Fibroblast of lung (primary cell): ENCODE measurements at regions not wholly inside any gene's neighbourhood (a gene's known extent, or its start where the extent isn't known, plus 50 kb on each side); places are given as distances from the start of the nearest gene placed in this dataset.
"Not testable (repeated sequence)": the region's sequence is repeated elsewhere in the genome, so short reads cannot be mapped to it uniquely, and the experiment has no call there.

Experiments used
- DNase-seq, 2 donors: peaks; one replicate each; pipeline versions ENCODE4 v3.0.0 to v3.0.0-alpha.2; 2010; ENCODE audit warnings: low read depth in 2 of 2
- H2AFZ ChIP-seq: 2 replicates; pipeline ENCODE4 v1.5.1; 2012; ENCODE audit warnings: low read length, control low read depth, inconsistent platforms
- H3K27ac ChIP-seq: 2 replicates; pipeline ENCODE4 v1.5.1; 2011; ENCODE audit warnings: low read length, control low read depth; ENCODE audit not compliant: insufficient read depth
- H3K27me3 ChIP-seq: 2 replicates; pipeline ENCODE4 v1.5.1; 2011; ENCODE audit warnings: mild to moderate bottlenecking, low read length; ENCODE audit not compliant: control insufficient read depth, insufficient read depth
- H3K36me3 ChIP-seq: 2 replicates; pipeline ENCODE4 v1.5.1; 2011; ENCODE audit warnings: low read length; ENCODE audit not compliant: control insufficient read depth, insufficient read depth
- H3K4me1 ChIP-seq: 2 replicates; pipeline ENCODE4 v1.5.1; 2011; ENCODE audit warnings: low read length; ENCODE audit not compliant: control insufficient read depth, insufficient read depth; ENCODE audit errors: extremely low read depth
- H3K4me2 ChIP-seq: 2 replicates; pipeline ENCODE4 v1.5.1; 2011; ENCODE audit warnings: low read length, control low read depth; ENCODE audit not compliant: insufficient read depth; ENCODE audit errors: extremely low read depth
- H3K4me3 ChIP-seq, 4 experiments: fragments of 200-600 bp in 1 of 4; sonication (generic) in 1 of 4; replicated peaks in 1 of 4; 2 replicates each; pipeline ENCODE4 v1.5.1; 2011 to 2016; ENCODE audit warnings: low read length in 4 of 4, low read depth in 3 of 4, mild to moderate bottlenecking in 3 of 4, control low read depth in 2 of 4, inconsistent platforms in 1 of 4, mixed read lengths in 1 of 4; ENCODE audit not compliant: insufficient read depth in 1 of 4; ENCODE audit errors: control extremely low read depth in 1 of 4
- H3K79me2 ChIP-seq: 2 replicates; pipeline ENCODE4 v1.5.1; 2012; ENCODE audit warnings: mild to moderate bottlenecking, low read length, inconsistent platforms; ENCODE audit not compliant: control insufficient read depth, insufficient read depth
- H3K9ac ChIP-seq: 2 replicates; pipeline ENCODE4 v1.5.1; 2011; ENCODE audit warnings: mild to moderate bottlenecking, low read length, control low read depth; ENCODE audit not compliant: insufficient read depth
- H3K9me3 ChIP-seq: 2 replicates; pipeline ENCODE4 v1.5.1; 2012; ENCODE audit warnings: low read depth, low read length; ENCODE audit not compliant: control insufficient read depth, insufficient read depth
- H4K20me1 ChIP-seq: 2 replicates; pipeline ENCODE4 v1.5.1; 2011; ENCODE audit warnings: low read length; ENCODE audit not compliant: control insufficient read depth, insufficient read depth; ENCODE audit errors: extremely low read depth
- CTCF ChIP-seq, 2 donors: IDR thresholded peaks in 1 of 2; conservative IDR thresholded peaks in 1 of 2; 1 replicate in 1 of 2; 2 replicates in 1 of 2; pipeline ENCODE4 v1.5.1; 2011 to 2012; ENCODE audit warnings: low read length in 2 of 2, control low read depth in 1 of 2, inconsistent platforms in 1 of 2, low read depth in 1 of 2, mild to moderate bottlenecking in 1 of 2
- EZH2 ChIP-seq: IDR thresholded peaks from 2 replicates; pipeline ENCODE4 v1.5.1; 2012; ENCODE audit warnings: low read length, control low read depth, mild to moderate bottlenecking; ENCODE audit errors: missing control alignments

- Histone ChIP-seq H3K9me3 (no peaks in the 10 kb centered on the region), H3K4me1 (no peaks in the 10 kb centered on the region), H3K27ac (no peak overlapping the region), H2AFZ (no peak overlapping the region), H3K9ac (no peak overlapping the region), H3K79me2 (no peaks in the 10 kb centered on the region), H3K27me3 (no peaks in the 10 kb centered on the region), H3K4me2 (no peak overlapping the region), H3K36me3 (no peaks in the 10 kb centered on the region), H3K4me3 (no peak overlapping the region), H4K20me1 (no peaks in the 10 kb centered on the region)
- peak; percentile 17 to 57 for DNase-seq
- TF ChIP-seq EZH2 = no peak
- peak; percentile 82 to 88 for TF ChIP-seq CTCF (conservative IDR thresholded peaks at IDR 0.05 in 1 of 2, IDR thresholded peaks at IDR 0.05 in 1 of 2; ENCODE audit: low read depth in 1 of 2, low read length in 2 of 2)
Measured at GRCh38 chr9:75265525-75265972, 177.2 kb downstream of the OSTF1 start.

- no peaks in the 10 kb centered on the region for H3K79me2 ChIP-seq
Measured at GRCh38 chr9:75269197-75269596, 180.9 kb downstream of the OSTF1 start.

DNA sequence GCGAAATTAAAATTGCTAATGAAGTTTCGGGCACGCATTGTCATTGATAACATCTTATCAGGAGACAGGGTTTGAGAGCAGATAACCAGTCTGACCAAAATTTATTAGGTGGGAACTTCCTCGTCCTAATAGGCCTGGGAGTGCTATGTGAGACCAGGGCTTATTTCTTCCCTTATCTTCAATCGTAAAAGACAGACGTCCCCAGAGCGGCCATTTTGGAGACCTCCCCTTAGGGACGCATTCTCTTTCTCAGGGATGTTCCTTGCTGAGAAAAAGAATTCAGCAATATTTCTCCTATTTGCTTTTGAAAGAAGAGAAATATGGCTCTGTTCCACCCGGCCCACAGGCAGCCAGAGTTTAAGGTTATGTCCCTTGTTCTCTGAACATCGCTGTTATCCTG is 184.7 kb downstream of the OSTF1 start:
- H4K20me1 ChIP-seq, DNase-seq, H3K36me3 ChIP-seq, H3K9ac ChIP-seq, H3K27me3 ChIP-seq, H3K9me3 ChIP-seq, H3K4me2 ChIP-seq, H3K4me1 ChIP-seq, H3K27ac ChIP-seq, H3K4me3 ChIP-seq, H3K79me2 ChIP-seq, H2AFZ ChIP-seq: not testable (repeated sequence)

More at GRCh38 chr9:75269197-75269596, 180.9 kb downstream of the OSTF1 start:
- Histone ChIP-seq H2AFZ (no peak overlapping the region), H3K4me3 (no peak overlapping the region), H3K9ac (no peak overlapping the region), H3K27ac (no peak overlapping the region), H3K27me3 (no peaks in the 10 kb centered on the region), H4K20me1 (no peaks in the 10 kb centered on the region), H3K4me2 (no peak overlapping the region), H3K9me3 (no peaks in the 10 kb centered on the region), H3K4me1 (no peaks in the 10 kb centered on the region), H3K36me3 (no peaks in the 10 kb centered on the region)
- no peak for TF ChIP-seq EZH2
- no peak for DNase-seq

DNA sequence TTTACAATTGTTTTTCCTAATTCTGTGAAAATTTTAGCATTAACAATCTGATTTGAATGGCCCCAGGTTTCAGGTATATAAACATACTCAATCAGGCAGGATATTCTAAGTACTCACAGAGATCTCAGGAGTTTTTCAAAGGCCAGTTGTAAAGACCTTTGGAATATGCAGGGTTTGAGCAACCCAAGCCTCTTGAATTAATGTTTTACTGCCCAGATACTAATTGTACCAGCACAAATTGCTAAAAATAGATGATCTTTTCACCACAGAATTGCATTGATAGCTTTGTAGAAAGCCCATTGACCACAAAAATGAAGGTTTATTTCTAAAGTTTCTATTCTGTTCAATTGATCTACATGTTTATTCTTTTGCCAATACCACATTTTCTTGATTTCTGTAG is 186.5 kb downstream of the OSTF1 start:
- H2AFZ ChIP-seq = no peak overlapping the region
- H4K20me1 ChIP-seq = no peaks in the 10 kb centered on the region
- no peak overlapping the region for H3K9ac ChIP-seq
- H3K79me2 ChIP-seq = no peaks in the 10 kb centered on the region
- no peaks in the 10 kb centered on the region for H3K9me3 ChIP-seq
- DNase-seq = no peak
- H3K4me2 ChIP-seq = no peak overlapping the region
- H3K4me1 ChIP-seq = no peaks in the 10 kb centered on the region
- no peak overlapping the region for H3K27ac ChIP-seq
- no peak overlapping the region for H3K4me3 ChIP-seq
- no peaks in the 10 kb centered on the region for H3K36me3 ChIP-seq
- no peak for TF ChIP-seq CTCF (conservative IDR thresholded peaks at IDR 0.05 in 1 of 2, IDR thresholded peaks at IDR 0.05 in 1 of 2; ENCODE audit: low read depth in 1 of 2, low read length in 2 of 2)
- TF ChIP-seq EZH2 = no peak
- H3K27me3 ChIP-seq = no peaks in the 10 kb centered on the region
